H9 (cell line): ENCODE measurements at regions not wholly inside any gene's neighbourhood (a gene's known extent, or its start where the extent isn't known, plus 50 kb on each side); places are given as distances from the start of the nearest gene placed in this dataset.

ENCODE experiments used
- DNase-seq: peaks from one replicate; pipeline ENCODE4 v3.0.0-alpha.2; 2017
- H2AFZ ChIP-seq: one replicate; pipeline ENCODE4 v1.6.1; 2013; ENCODE audit warnings: mild to moderate bottlenecking, low read length, control low read depth, moderate library complexity
- H2AK5ac ChIP-seq: 2 replicates; pipeline ENCODE4 v1.6.1; 2013; ENCODE audit warnings: low read length, control low read depth, mixed read lengths; ENCODE audit not compliant: insufficient read length
- H2BK120ac ChIP-seq: one replicate; pipeline ENCODE4 v1.6.1; 2013; ENCODE audit warnings: low read depth, mild to moderate bottlenecking, low read length, control low read depth, inconsistent platforms; ENCODE audit not compliant: poor library complexity, severe bottlenecking
- H2BK12ac ChIP-seq: 2 replicates; pipeline ENCODE4 v1.6.1; 2013; ENCODE audit warnings: low read length, control low read depth, mixed read lengths, low read depth; ENCODE audit not compliant: insufficient read length
- H2BK15ac ChIP-seq: 2 replicates; pipeline ENCODE4 v1.6.1; 2013; ENCODE audit warnings: low read depth, low read length, control low read depth
- H2BK20ac ChIP-seq: one replicate; pipeline ENCODE4 v1.6.1; 2013; ENCODE audit warnings: low read depth, mild to moderate bottlenecking, low read length, control low read depth, inconsistent platforms; ENCODE audit not compliant: poor library complexity, severe bottlenecking
- H2BK5ac ChIP-seq: 2 replicates; pipeline ENCODE4 v1.6.1; 2013; ENCODE audit warnings: low read length, control low read depth, mixed read lengths; ENCODE audit not compliant: insufficient read length
- H3K14ac ChIP-seq: 2 replicates; pipeline ENCODE4 v1.6.1; 2013; ENCODE audit warnings: low read length, control low read depth; ENCODE audit not compliant: insufficient read depth
- H3K18ac ChIP-seq: 2 replicates; pipeline ENCODE4 v1.6.1; 2013; ENCODE audit warnings: low read depth, mild to moderate bottlenecking, mixed read lengths, low read length, control low read depth; ENCODE audit not compliant: insufficient read length
- H3K23ac ChIP-seq: 2 replicates; pipeline ENCODE4 v1.6.1; 2013; ENCODE audit warnings: low read length, control low read depth, mixed read lengths, low read depth; ENCODE audit not compliant: insufficient read length
- H3K23me2 ChIP-seq: 2 replicates; pipeline ENCODE4 v1.6.1; 2013; ENCODE audit warnings: low read depth, mild to moderate bottlenecking, mixed read lengths, low read length, control low read depth; ENCODE audit not compliant: insufficient read length, poor library complexity, severe bottlenecking
- H3K27ac ChIP-seq: 2 replicates; pipeline ENCODE4 v1.5.1; 2013; ENCODE audit warnings: low read length, control low read depth, mixed read lengths, low read depth; ENCODE audit not compliant: insufficient read length
- H3K27me3 ChIP-seq: 2 replicates; pipeline ENCODE4 v1.6.1; 2013; ENCODE audit warnings: low read length, control low read depth, inconsistent platforms; ENCODE audit not compliant: insufficient read depth
- H3K4ac ChIP-seq: 2 replicates; pipeline ENCODE4 v1.6.1; 2013; ENCODE audit warnings: low read depth, mild to moderate bottlenecking, control low read depth, inconsistent platforms, low read length, moderate library complexity
- H3K4me1 ChIP-seq: 2 replicates; pipeline ENCODE4 v1.6.1; 2013; ENCODE audit warnings: low read length, control low read depth, inconsistent platforms; ENCODE audit not compliant: insufficient read depth
- H3K4me2 ChIP-seq: 2 replicates; pipeline ENCODE4 v1.6.1; 2013; ENCODE audit warnings: low read length, control low read depth, mixed read lengths; ENCODE audit not compliant: insufficient read length, insufficient read depth
- H3K56ac ChIP-seq: 2 replicates; pipeline ENCODE4 v1.6.1; 2013; ENCODE audit warnings: low read depth, mild to moderate bottlenecking, mixed read lengths, low read length, control low read depth; ENCODE audit not compliant: insufficient read length
- H3K79me1 ChIP-seq: 2 replicates; pipeline ENCODE4 v1.6.1; 2013; ENCODE audit warnings: low read depth, mild to moderate bottlenecking, moderate library complexity, low read length, control low read depth, inconsistent platforms; ENCODE audit not compliant: insufficient read depth, poor library complexity, severe bottlenecking
- H3K79me2 ChIP-seq: 2 replicates; pipeline ENCODE4 v1.6.1; 2013; ENCODE audit warnings: low read length, control low read depth, inconsistent platforms; ENCODE audit not compliant: insufficient read depth
- H3K9ac ChIP-seq: 2 replicates; pipeline ENCODE4 v1.6.1; 2013; ENCODE audit warnings: low read length, control low read depth, mixed read lengths; ENCODE audit not compliant: insufficient read length; ENCODE audit errors: extremely low read depth
- H3K9me3 ChIP-seq: one replicate; pipeline ENCODE4 v1.6.1; 2013; ENCODE audit warnings: low read depth, low read length, inconsistent platforms; ENCODE audit not compliant: control insufficient read depth
- H3T11ph ChIP-seq: one replicate; pipeline ENCODE4 v1.6.1; 2013; ENCODE audit warnings: mild to moderate bottlenecking, low read length, control low read depth, inconsistent platforms
- H4K20me1 ChIP-seq: one replicate; pipeline ENCODE4 v1.6.1; 2013; ENCODE audit not compliant: control insufficient read depth, insufficient read length, insufficient read depth
- H4K5ac ChIP-seq: 2 replicates; pipeline ENCODE4 v1.6.1; 2013; ENCODE audit warnings: low read depth, mild to moderate bottlenecking, mixed read lengths, low read length, control low read depth; ENCODE audit not compliant: insufficient read length
- H4K8ac ChIP-seq: replicated peaks from 2 replicates; pipeline ENCODE4 v1.6.1; 2013; ENCODE audit warnings: low read length, control low read depth, mixed read lengths, low read depth; ENCODE audit not compliant: insufficient read length
- H4K91ac ChIP-seq: 2 replicates; pipeline ENCODE4 v1.6.1; 2013; ENCODE audit warnings: low read depth, mild to moderate bottlenecking, moderate library complexity, mixed read lengths, low read length, control low read depth; ENCODE audit not compliant: insufficient read length
- H3K27ac Mint-ChIP-seq, 3 experiments: 2 replicates in 2 of 3; 3 replicates in 1 of 3; pipeline ENCODE4 v1.8.0; 2020 to 2021; ENCODE audit warnings: mixed read lengths in 3 of 3, mild to moderate bottlenecking in 1 of 3, moderate library complexity in 1 of 3
- H3K27me3 Mint-ChIP-seq: 2 replicates; pipeline ENCODE4 v1.8.0; 2021; ENCODE audit warnings: low read depth, mild to moderate bottlenecking, moderate library complexity, mixed read lengths
- H3K36me3 Mint-ChIP-seq, 3 experiments: 2 replicates in 2 of 3; 3 replicates in 1 of 3; pipeline ENCODE4 v1.8.0; 2020 to 2021; ENCODE audit warnings: low read depth in 3 of 3, mixed read lengths in 3 of 3; ENCODE audit not compliant: insufficient read depth in 1 of 3
- H3K4me1 Mint-ChIP-seq, 2 experiments: 2 replicates each; pipeline ENCODE4 v1.8.0; 2020; ENCODE audit warnings: mixed read lengths in 2 of 2
- H3K4me3 Mint-ChIP-seq, 2 experiments: 2 replicates in 1 of 2; 3 replicates in 1 of 2; pipeline ENCODE4 v1.8.0; 2020 to 2021; ENCODE audit warnings: mild to moderate bottlenecking in 2 of 2, mixed read lengths in 2 of 2, moderate library complexity in 1 of 2
- H3K9me3 Mint-ChIP-seq, 2 experiments: 2 replicates in 1 of 2; 3 replicates in 1 of 2; pipeline ENCODE4 v1.8.0; 2020; ENCODE audit warnings: mild to moderate bottlenecking in 2 of 2, mixed read lengths in 2 of 2, moderate library complexity in 1 of 2
- WGBS: extraction: QIAGEN DNeasy Blood & Tissue Kit; methylation state at CpG from one replicate; pipeline ENCODE4 v1.1.7; 2013; ENCODE audit warnings: missing lambda C conversion rate, low lambda C conversion rate, mixed read lengths; ENCODE audit not compliant: insufficient read length; ENCODE audit errors: extremely low coverage; 5-methylcytosine and 5-hydroxymethylcytosine counted together
- TF ChIP-seq, protein P1 (sequence below): fragments of 200-600 bp; sonication (generic); conservative IDR thresholded peaks from 3 replicates; pipeline ENCODE4 v1.8.0; 2021; ENCODE audit warnings: antibody characterized with exemption, mild to moderate bottlenecking

DNA sequence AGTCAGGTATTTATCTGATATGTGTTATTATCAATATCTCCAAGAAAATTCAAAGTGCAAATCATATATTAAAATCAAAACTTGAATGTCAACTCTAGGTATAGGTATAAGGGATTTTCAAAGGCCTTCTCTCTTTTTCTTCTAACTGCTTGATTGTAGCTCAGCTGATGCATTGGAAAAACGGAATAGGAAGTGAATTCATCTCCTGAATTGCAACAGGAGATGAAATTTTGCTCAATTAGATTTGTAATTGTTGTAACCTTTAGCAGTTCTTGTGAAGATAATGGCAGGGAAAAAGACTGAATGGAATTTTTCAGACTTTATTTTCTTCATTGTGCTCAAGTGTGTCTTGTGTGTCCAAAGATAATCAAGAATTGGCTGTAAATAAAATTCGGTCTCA is 190.2 kb upstream of the KCNJ16 start:
- H3T11ph ChIP-seq: no peak overlapping the region
- no peaks in the 10 kb centered on the region for H3K4me1 ChIP-seq
- no peaks in the 10 kb centered on the region for H3K4me1 Mint-ChIP-seq
- no peak overlapping the region for H2BK12ac ChIP-seq
- no peak overlapping the region for H3K56ac ChIP-seq
- H2BK15ac ChIP-seq: no peak overlapping the region
- no peak overlapping the region for H3K23ac ChIP-seq
- no peak overlapping the region for H3K27ac ChIP-seq
- H3K9me3 Mint-ChIP-seq: no peaks in the 10 kb centered on the region
- no peak overlapping the region for H3K4me3 Mint-ChIP-seq
- no peak overlapping the region for H3K18ac ChIP-seq
- H3K9ac ChIP-seq: no peak overlapping the region
- WGBS: no CpG with 5 or more reads among the region's 2 CpGs
- H3K27ac Mint-ChIP-seq: no peak overlapping the region
- no peaks in the 10 kb centered on the region for H3K36me3 Mint-ChIP-seq
- H3K27me3 Mint-ChIP-seq: no peaks in the 10 kb centered on the region
- H3K23me2 ChIP-seq: no peaks in the 10 kb centered on the region
- no peak overlapping the region for H3K4ac ChIP-seq
- H3K27me3 ChIP-seq: no peaks in the 10 kb centered on the region
- H2BK120ac ChIP-seq: no peak overlapping the region
- no peak overlapping the region for H2AFZ ChIP-seq
- H4K20me1 ChIP-seq: no peaks in the 10 kb centered on the region
- H3K79me1 ChIP-seq: no peaks in the 10 kb centered on the region
- no peaks in the 10 kb centered on the region for H3K79me2 ChIP-seq
- H4K8ac ChIP-seq: no peak overlapping the region
- no peak overlapping the region for H2BK20ac ChIP-seq
- DNase-seq: no peak
- TF ChIP-seq, protein P1, sequence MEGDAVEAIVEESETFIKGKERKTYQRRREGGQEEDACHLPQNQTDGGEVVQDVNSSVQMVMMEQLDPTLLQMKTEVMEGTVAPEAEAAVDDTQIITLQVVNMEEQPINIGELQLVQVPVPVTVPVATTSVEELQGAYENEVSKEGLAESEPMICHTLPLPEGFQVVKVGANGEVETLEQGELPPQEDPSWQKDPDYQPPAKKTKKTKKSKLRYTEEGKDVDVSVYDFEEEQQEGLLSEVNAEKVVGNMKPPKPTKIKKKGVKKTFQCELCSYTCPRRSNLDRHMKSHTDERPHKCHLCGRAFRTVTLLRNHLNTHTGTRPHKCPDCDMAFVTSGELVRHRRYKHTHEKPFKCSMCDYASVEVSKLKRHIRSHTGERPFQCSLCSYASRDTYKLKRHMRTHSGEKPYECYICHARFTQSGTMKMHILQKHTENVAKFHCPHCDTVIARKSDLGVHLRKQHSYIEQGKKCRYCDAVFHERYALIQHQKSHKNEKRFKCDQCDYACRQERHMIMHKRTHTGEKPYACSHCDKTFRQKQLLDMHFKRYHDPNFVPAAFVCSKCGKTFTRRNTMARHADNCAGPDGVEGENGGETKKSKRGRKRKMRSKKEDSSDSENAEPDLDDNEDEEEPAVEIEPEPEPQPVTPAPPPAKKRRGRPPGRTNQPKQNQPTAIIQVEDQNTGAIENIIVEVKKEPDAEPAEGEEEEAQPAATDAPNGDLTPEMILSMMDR: no peak
- H4K91ac ChIP-seq: no peak overlapping the region
- H3K14ac ChIP-seq: no peak overlapping the region
- no peak overlapping the region for H4K5ac ChIP-seq
- H2AK5ac ChIP-seq: no peak overlapping the region
- no peak overlapping the region for H3K4me2 ChIP-seq
- H2BK5ac ChIP-seq: no peak overlapping the region
- no peaks in the 10 kb centered on the region for H3K9me3 ChIP-seq
